GM19324 (cell line): ENCODE measurements at regions not wholly inside any gene's neighbourhood (a gene's known extent, or its start where the extent isn't known, plus 50 kb on each side); places are given as distances from the start of the nearest gene placed in this dataset.
"Not testable (repeated sequence)": the region's sequence is repeated elsewhere in the genome, so short reads cannot be mapped to it uniquely, and the experiment has no call there.

Source experiments
- ATAC-seq: cut with Tn5 transposase; IDR thresholded peaks from one replicate; pipeline ENCODE4 v1.9.1; 2021; ENCODE audit warnings: mild to moderate bottlenecking, moderate library complexity; ENCODE audit not compliant: unreplicated experiment, low FRiP score

DNA sequence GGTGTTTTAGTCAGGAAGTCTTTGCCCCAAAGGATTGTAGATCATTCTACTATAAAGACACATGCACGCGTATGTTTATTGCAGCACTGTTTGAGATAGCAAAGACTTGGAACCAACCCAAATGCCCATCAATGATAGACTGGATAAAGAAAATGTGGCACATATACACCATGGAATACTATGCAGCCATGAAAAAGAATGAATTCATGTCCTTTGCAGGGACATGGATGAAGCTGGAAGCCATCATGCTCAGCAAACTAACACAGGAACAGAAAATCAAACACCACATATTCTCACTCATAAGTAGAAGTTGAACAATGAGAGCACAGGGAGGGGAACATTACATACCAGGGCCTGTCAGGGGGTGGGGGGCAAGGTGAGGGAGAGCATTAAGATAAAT lies 340.8 kb upstream of the TENM3 start:
- ATAC-seq = not testable (repeated sequence)

DNA sequence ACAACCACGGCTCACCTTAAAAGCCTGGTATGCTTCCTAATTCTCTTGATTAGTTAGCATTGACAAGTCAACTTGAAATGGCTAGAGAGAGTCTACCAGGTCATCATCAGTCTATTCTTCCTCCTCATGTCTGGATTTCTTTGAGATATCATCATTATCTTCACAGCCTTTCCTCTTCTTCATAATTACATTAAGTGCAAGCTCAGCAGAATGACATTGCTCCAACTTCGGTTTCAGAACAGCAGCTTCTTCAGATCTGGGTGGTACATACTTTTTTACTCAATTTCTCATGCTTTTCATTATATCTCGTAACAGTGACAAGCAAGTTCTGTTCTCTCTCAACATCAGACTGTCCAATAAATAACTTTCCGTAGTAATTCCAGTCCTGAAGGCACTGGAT lies 337.5 kb upstream of the TENM3 start:
- no peak for ATAC-seq

DNA sequence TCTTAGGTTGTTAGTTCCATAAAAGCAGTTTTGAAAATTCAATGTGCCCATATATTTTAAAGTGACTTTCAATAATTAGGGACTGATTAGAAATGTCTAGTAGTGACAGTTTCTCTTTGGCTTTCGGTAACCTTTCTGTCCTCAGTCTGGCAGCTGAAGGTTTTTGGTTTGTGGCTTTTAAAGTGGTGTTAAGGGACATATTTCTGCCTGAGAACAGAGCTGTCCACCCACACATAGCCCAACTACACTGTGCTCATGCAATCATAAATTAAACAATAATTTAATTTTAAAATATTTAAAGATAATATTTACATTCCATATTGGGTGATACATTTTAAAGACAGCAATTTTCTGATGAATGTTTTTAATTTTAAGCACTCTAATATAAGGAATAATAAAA lies 335.0 kb upstream of the TENM3 start:
- ATAC-seq = no peak

DNA sequence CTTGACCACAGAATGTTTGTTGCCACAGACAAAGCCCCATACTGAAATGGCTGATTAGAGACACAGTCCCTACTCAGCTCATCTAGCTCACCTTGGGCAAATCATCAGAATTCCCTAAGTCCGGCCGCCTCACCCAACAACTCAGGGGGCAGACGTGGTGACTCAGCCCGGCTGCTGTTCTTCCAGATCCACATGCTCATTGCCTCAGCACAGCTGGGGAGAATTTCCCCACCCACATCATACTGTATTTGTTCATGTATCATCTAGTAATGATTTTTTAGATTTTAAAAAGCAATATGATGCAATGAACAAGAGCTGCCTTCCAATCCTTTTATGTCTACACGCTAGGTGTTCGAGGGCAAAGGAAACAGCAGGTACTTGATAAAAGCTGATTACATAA lies 333.8 kb upstream of the TENM3 start:
- ATAC-seq = no peak

GRCh38 chr4:181911420-181911819 lies 331.8 kb upstream of the TENM3 start:
- ATAC-seq = no peak

GRCh38 chr4:181933471-181933870 lies 309.7 kb upstream of the TENM3 start:
- ATAC-seq = no peak

DNA sequence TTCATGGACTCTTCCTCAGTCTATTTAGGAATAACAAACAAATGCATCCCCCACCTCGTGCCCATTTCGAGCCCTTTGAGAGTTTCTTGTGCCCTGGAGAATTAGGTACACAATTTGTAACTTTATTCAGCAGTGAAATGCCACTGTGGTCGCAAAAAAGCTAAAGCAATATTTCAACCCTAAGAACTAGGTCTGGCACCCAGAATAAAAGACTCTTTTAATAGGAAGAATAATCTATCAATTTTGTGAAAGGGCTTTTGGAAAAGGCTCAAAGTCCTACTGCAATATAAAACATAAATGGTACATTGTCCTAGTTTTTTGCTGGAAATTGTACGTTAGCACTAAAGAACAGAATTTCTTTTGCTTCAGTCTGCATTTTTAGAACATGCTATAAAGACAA lies 304.6 kb upstream of the TENM3 start:
- ATAC-seq = no peak

DNA sequence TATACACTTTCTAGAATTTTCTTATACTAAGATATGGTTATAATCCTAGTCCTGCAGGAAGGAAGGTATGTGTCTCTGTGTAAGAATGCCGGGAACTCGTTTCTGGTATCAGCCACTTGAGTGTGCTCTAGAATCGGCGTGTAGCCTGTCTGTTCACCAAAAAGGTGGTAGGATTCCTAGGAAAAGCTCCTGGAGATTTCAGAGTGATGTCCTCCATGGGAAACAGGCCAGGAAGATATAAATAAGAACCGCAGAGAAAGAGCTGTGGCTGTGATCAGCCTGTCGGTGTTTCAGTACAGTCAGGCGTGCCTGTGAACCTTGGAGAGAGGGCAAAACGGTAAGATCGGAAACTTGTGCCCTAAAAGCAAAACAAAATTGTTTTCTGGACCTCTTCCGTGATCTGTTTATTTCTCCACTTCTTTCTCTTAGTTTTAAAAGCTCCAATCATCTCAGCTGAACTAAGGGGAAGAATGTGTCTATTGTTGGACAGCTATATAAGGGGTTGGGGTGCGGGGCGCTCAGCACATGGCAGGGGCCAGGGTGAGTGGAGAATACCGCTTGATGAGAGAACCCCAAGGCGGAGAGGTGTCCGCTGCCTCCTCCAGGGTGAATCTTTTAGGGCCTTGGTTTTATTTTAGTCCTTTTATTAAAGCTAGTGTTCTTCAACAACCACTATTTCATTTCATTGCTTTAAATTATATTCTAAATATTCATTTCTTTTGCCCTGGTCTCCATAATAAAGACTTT lies 303.8 kb upstream of the TENM3 start:
- no peak for ATAC-seq

- no peak for ATAC-seq
Observed at GRCh38 chr4:181944527-181944926, 298.7 kb upstream of the TENM3 start.

GRCh38 chr4:181946902-181947301 lies 296.3 kb upstream of the TENM3 start:
- ATAC-seq = no peak

DNA sequence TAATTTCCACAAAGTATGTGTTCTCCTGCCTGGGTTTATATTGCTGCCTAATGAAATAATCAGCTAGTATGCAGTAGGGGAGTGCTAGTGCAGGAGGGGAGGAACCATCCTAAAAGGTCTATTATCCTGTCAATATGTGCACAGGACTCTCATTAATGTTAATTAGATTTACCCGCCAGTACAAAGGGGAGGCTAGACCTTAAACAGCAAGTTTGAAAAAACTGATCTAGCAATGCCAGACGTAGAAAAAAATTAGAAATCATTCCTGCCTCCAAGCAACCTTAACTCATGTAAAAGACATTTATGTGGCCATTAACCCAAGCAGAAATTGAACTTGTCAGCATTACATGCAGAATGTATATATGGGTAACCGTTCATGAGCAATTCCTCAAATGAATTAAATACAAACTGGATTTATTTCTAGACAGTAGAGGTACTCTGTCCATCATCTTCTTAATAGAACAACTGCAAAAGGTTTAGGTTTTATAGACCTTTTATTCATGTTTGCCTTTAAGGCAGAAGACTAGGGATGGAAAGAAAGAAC lies 294.3 kb upstream of the TENM3 start:
- no peak for ATAC-seq

GRCh38 chr4:181949704-181950312 lies 293.4 kb upstream of the TENM3 start:
- ATAC-seq = no peak

DNA sequence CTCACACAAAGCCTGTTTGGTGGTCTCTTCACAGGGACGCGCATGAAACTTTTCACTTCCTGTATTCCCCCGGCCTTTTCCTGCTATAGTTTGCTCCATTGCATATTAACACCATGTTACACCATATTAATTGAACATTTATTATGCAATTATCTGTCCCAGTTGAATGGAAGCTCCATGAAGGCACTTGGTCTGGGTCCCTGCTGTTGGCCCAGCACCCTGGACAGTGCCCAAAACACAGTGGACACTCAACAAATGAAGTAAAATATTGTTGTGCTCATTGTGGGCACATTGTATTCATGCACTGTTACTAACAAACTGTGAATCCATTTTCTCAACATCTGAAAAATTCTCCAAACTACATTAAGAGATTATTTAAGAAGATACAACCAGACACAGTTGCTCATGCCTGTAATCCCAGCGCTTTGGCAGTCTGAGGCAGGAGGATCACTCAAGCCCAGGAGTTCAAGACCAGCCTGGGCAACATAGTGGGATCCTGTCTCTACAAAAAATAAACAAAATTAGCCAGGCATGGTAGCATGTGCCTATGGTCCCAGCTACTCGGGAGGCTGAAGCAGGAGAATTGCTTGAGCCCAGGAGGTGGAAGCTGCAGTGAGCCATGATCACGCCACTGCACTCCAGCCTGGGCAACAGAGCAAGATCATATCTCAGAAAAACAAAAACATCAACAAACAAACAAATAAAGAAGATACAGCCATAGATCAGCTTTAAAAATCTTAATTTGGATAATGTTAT lies 292.7 kb upstream of the TENM3 start:
- ATAC-seq = no peak

DNA sequence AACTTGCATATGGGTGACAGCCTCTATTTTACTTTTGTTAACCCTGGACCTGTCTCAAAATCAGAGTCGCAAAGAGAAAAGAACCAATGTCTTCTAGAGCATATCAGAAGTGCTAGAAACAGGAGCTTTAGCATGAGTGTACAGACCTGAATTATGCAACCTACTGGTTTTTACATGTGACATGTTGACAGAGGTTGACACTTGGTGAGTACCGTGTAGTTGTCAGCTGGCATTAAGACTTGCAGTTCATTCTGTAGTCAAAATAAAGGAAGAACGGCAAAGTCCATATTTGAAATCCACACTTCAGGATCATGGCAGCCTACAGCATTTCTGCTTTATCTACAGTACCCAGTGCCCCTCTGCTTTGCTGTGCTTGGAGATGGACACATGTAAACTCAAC lies 291.9 kb upstream of the TENM3 start:
- no peak for ATAC-seq

DNA sequence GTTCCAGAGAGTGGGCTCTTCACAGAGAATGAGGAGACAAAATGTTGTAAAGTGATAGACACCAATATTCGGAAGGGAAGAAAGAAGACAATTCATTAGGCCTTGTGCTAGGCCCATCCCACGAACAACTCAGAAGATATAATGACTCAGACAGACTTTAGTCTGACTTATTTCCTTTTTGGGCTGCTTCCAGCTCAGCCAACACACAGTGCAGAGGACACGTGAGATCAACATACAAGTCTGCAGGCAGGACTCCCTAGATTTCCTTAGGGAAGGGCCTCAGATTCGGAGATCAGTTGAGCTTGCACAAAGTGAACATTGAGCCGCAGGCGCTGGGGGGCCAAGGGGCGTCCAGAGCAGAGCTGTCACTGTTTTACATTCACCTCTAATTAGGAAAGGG lies 290.7 kb upstream of the TENM3 start:
- ATAC-seq = no peak

GRCh38 chr4:181956512-181956911 lies 286.7 kb upstream of the TENM3 start:
- no peak for ATAC-seq

DNA sequence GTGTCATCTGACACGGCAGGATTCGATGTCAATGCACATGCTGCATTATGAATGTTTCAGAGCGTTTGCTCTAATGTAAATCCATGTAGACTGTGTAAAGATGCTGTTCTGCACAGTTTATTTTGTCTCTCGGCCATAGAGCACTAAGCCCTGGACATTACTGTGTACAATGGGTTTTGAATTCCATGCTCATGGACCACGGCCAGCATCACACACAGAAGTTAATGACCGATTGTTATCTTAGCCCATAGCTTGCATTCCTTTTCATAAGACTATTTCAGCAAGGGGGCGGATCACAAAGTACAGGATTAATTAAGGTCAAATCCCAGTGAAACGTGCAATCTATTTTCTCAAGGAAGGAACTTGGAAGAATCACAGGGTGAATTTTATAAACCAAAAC lies 286.1 kb upstream of the TENM3 start:
- ATAC-seq = no peak

DNA sequence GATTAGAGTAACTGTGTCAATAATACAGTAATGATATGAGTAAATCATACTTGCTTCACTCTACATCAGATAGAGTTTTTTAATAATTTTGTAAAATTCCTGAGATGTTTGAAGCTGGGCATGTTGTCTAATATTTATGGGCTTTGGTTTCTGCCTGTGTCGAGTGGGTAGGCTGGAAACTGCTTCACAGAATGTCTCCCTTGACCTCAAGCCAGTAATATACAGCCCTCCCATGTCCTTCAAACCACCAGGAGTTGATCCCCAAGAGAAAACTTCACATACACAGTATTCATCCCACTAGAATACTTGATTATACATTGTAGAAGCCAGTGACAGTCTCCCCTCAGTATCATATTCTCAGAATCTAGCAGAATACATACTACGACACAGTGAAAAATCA lies 284.8 kb upstream of the TENM3 start:
- no peak for ATAC-seq

- ATAC-seq = no peak
Observed at GRCh38 chr4:181959121-181959520, 284.1 kb upstream of the TENM3 start.

DNA sequence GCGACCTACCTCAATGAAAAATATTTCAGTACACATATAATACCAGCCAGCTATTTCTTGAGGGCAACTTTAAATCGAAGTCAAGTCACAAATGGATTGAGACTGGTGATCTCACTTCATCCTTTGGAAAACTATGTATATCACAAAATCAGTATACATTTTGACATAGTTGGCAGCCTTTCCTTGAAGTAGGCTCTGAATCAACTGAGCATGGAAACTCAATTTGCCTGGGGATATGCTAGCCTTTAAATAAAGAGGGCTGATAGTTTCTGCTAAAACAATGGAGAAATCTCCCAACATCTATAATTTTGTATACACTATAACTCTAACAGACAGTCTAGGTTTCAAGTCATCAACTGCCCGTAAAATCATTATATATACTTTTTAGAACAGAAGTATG lies 282.8 kb upstream of the TENM3 start:
- no peak for ATAC-seq

- no peak for ATAC-seq
Observed at GRCh38 chr4:181962321-181962720, 280.9 kb upstream of the TENM3 start.
